BLaER1 treated with 17β-estradiol and CSF1 and Interleukin-3, amounts not matched to agents 10 nM and 100 nM (cell line): ENCODE measurements at regions not wholly inside any gene's neighbourhood (a gene's known extent, or its start where the extent isn't known, plus 50 kb on each side); places are given as distances from the start of the nearest gene placed in this dataset.

ENCODE experiments used
- H3K27ac ChIP-seq, 11 experiments: shearing (Covaris generic); formaldehyde crosslinking; 2 replicates each; pipeline ENCODE4 v1.8.1; 2022
- H3K27me3 ChIP-seq, 11 experiments: shearing (Covaris generic); formaldehyde crosslinking; 2 replicates each; pipeline ENCODE4 v1.8.1; 2022
- H3K36me3 ChIP-seq, 11 experiments: shearing (Covaris generic); formaldehyde crosslinking; 2 replicates each; pipeline ENCODE4 v1.8.1; 2022
- H3K4me1 ChIP-seq, 10 experiments: shearing (Covaris generic); formaldehyde crosslinking; 2 replicates each; pipeline ENCODE4 v1.8.1; 2022
- H3K4me2 ChIP-seq, 11 experiments: shearing (Covaris generic); formaldehyde crosslinking; 2 replicates each; pipeline ENCODE4 v1.8.1; 2022
- H3K4me3 ChIP-seq, 10 experiments: shearing (Covaris generic); formaldehyde crosslinking; 2 replicates each; pipeline ENCODE4 v1.8.1; 2022
- H3K9ac ChIP-seq, 11 experiments: shearing (Covaris generic); formaldehyde crosslinking; 2 replicates each; pipeline ENCODE4 v1.8.1; 2022
- H3K9me3 ChIP-seq, 11 experiments: shearing (Covaris generic); formaldehyde crosslinking; replicated peaks in 1 of 11; 2 replicates each; pipeline ENCODE4 v1.8.1; 2022
- H4K20me1 ChIP-seq, 11 experiments: shearing (Covaris generic); formaldehyde crosslinking; 2 replicates each; pipeline ENCODE4 v1.8.1; 2022
- Cebpa-rat ChIP-seq, 11 experiments: shearing (Covaris generic); IDR thresholded peaks; 2 replicates each; pipeline ENCODE4 v1.8.1; 2022

GRCh38 chr16:61596655-61597054 lies 439.6 kb downstream of the CDH8 start:
- H3K4me2 ChIP-seq, result peak overlapping the region in 6 of 11 experiments; percentile 8 to 53 (median 40); a peak in 9 of 22 replicates
- TF ChIP-seq Cebpa-rat (IDR thresholded peaks at IDR 0.05), result no peak
- no peaks in the 10 kb centered on the region for H3K36me3 ChIP-seq
- no peak overlapping the region for H3K27ac ChIP-seq
- no peak overlapping the region for H3K9ac ChIP-seq
- no peaks in the 10 kb centered on the region for H3K27me3 ChIP-seq
- H4K20me1 ChIP-seq, result no peaks in the 10 kb centered on the region
- H3K4me1 ChIP-seq, result peaks cover 0 to 23% (median 10%) of the 10 kb centered on the region in 10 experiments; a peak in 10 of 20 replicates
- H3K9me3 ChIP-seq, result peaks cover 11 to 32% (median 26%) of the 10 kb centered on the region in 11 experiments
- no peak overlapping the region for H3K4me3 ChIP-seq

- Histone ChIP-seq H3K4me3 (no peak overlapping the region), H3K4me1 (peaks cover 0 to 23% (median 10%) of the 10 kb centered on the region in 10 experiments; a peak in 10 of 20 replicates), H3K27me3 (no peaks in the 10 kb centered on the region), H3K9ac (no peak overlapping the region), H3K4me2 (peak overlapping the region in 6 of 11 experiments; percentile 8 to 53 (median 40); a peak in 8 of 22 replicates), H3K9me3 (peaks cover 11 to 32% (median 26%) of the 10 kb centered on the region in 11 experiments), H3K27ac (no peak overlapping the region), H4K20me1 (no peaks in the 10 kb centered on the region), H3K36me3 (no peaks in the 10 kb centered on the region)
- no peak for TF ChIP-seq Cebpa-rat (IDR thresholded peaks at IDR 0.05)
Observed at GRCh38 chr16:61595605-61596004, 440.6 kb downstream of the CDH8 start.

- no peaks in the 10 kb centered on the region for H3K36me3 ChIP-seq
- peaks cover 11 to 32% (median 26%) of the 10 kb centered on the region in 11 experiments for H3K9me3 ChIP-seq
- no peak for TF ChIP-seq Cebpa-rat (IDR thresholded peaks at IDR 0.05)
- no peak overlapping the region for H3K9ac ChIP-seq
- peaks cover 0 to 7% (median 0%) of the 10 kb centered on the region in 10 experiments; a peak in 5 of 20 replicates for H3K4me1 ChIP-seq
- H4K20me1 ChIP-seq, result no peaks in the 10 kb centered on the region
- no peak overlapping the region for H3K4me2 ChIP-seq
- H3K4me3 ChIP-seq, result no peak overlapping the region
- H3K27me3 ChIP-seq, result no peaks in the 10 kb centered on the region
- no peak overlapping the region for H3K27ac ChIP-seq
Observed at GRCh38 chr16:61590577-61590976, 445.7 kb downstream of the CDH8 start.

- Histone ChIP-seq H3K4me1 (no peaks in the 10 kb centered on the region; a peak in 1 of 20 replicates), H3K9ac (no peak overlapping the region), H3K4me2 (no peak overlapping the region), H3K36me3 (no peaks in the 10 kb centered on the region), H3K27ac (no peak overlapping the region), H4K20me1 (no peaks in the 10 kb centered on the region), H3K27me3 (no peaks in the 10 kb centered on the region), H3K9me3 (peaks cover 0 to 6% (median 3%) of the 10 kb centered on the region in 11 experiments; a peak in 9 of 22 replicates), H3K4me3 (no peak overlapping the region)
- TF ChIP-seq Cebpa-rat (IDR thresholded peaks at IDR 0.05), result no peak
Observed at GRCh38 chr16:61587526-61587925, 448.7 kb downstream of the CDH8 start.

GRCh38 chr16:61581417-61582046 lies 454.7 kb downstream of the CDH8 start:
- Histone ChIP-seq H3K4me1 (peaks cover 0 to 9% (median 0%) of the 10 kb centered on the region in 10 experiments; a peak in 6 of 20 replicates), H3K4me3 (no peak overlapping the region), H3K9ac (no peak overlapping the region), H3K27me3 (no peaks in the 10 kb centered on the region), H3K9me3 (peaks cover 6 to 17% (median 11%) of the 10 kb centered on the region in 11 experiments; a peak in 15 of 22 replicates), H3K27ac (peak overlapping the region in 1 of 11 experiments; percentile 19; a peak in 1 of 22 replicates), H3K4me2 (peak overlapping the region in 3 of 11 experiments; percentile 6 to 18 (median 12); a peak in 2 of 22 replicates), H4K20me1 (no peaks in the 10 kb centered on the region), H3K36me3 (no peaks in the 10 kb centered on the region)
- no peak for TF ChIP-seq Cebpa-rat (IDR thresholded peaks at IDR 0.05)

GRCh38 chr16:61580579-61580978 lies 455.7 kb downstream of the CDH8 start:
- no peak overlapping the region for H3K4me2 ChIP-seq
- no peaks in the 10 kb centered on the region for H4K20me1 ChIP-seq
- no peak overlapping the region for H3K27ac ChIP-seq
- no peak overlapping the region for H3K9ac ChIP-seq
- H3K27me3 ChIP-seq, result no peaks in the 10 kb centered on the region
- H3K4me1 ChIP-seq, result peaks cover 0 to 9% (median 0%) of the 10 kb centered on the region in 10 experiments; a peak in 6 of 20 replicates
- H3K9me3 ChIP-seq, result peaks cover 6 to 17% (median 11%) of the 10 kb centered on the region in 11 experiments; a peak in 15 of 22 replicates
- TF ChIP-seq Cebpa-rat (IDR thresholded peaks at IDR 0.05), result no peak
- no peak overlapping the region for H3K4me3 ChIP-seq
- H3K36me3 ChIP-seq, result no peaks in the 10 kb centered on the region

GRCh38 chr16:61579195-61579594 lies 457.0 kb downstream of the CDH8 start:
- no peak for TF ChIP-seq Cebpa-rat (IDR thresholded peaks at IDR 0.05)
- Histone ChIP-seq H3K4me1 (peaks cover 0 to 9% (median 0%) of the 10 kb centered on the region in 10 experiments; a peak in 5 of 20 replicates), H3K9me3 (peaks cover 6 to 17% (median 11%) of the 10 kb centered on the region in 11 experiments; a peak in 15 of 22 replicates), H3K4me2 (no peak overlapping the region), H4K20me1 (no peaks in the 10 kb centered on the region), H3K9ac (no peak overlapping the region), H3K36me3 (no peaks in the 10 kb centered on the region), H3K4me3 (no peak overlapping the region), H3K27ac (no peak overlapping the region), H3K27me3 (no peaks in the 10 kb centered on the region)

GRCh38 chr16:61576476-61576875 lies 459.8 kb downstream of the CDH8 start:
- no peak for TF ChIP-seq Cebpa-rat (IDR thresholded peaks at IDR 0.05)
- Histone ChIP-seq H3K4me3 (no peak overlapping the region), H3K27ac (no peak overlapping the region)

GRCh38 chr16:61575617-61576016 lies 460.6 kb downstream of the CDH8 start:
- H3K27me3 ChIP-seq, result no peaks in the 10 kb centered on the region
- TF ChIP-seq Cebpa-rat (IDR thresholded peaks at IDR 0.05), result no peak
- no peak overlapping the region for H3K4me3 ChIP-seq
- H3K27ac ChIP-seq, result no peak overlapping the region
- no peak overlapping the region for H3K4me2 ChIP-seq
- H4K20me1 ChIP-seq, result no peaks in the 10 kb centered on the region
- H3K4me1 ChIP-seq, result no peaks in the 10 kb centered on the region
- no peaks in the 10 kb centered on the region for H3K36me3 ChIP-seq
- H3K9me3 ChIP-seq, result peaks cover 0 to 2% (median 0%) of the 10 kb centered on the region in 11 experiments; a peak in 2 of 22 replicates
- H3K9ac ChIP-seq, result no peak overlapping the region

More at GRCh38 chr16:61576476-61576875, 459.8 kb downstream of the CDH8 start:
- H3K4me1 ChIP-seq, result peaks cover 0 to 6% (median 0%) of the 10 kb centered on the region in 10 experiments; a peak in 5 of 20 replicates
- no peaks in the 10 kb centered on the region for H4K20me1 ChIP-seq
- H3K9ac ChIP-seq, result no peak overlapping the region
- no peaks in the 10 kb centered on the region for H3K36me3 ChIP-seq
- no peaks in the 10 kb centered on the region for H3K27me3 ChIP-seq
- no peak overlapping the region for H3K4me2 ChIP-seq
- H3K9me3 ChIP-seq, result peaks cover 3 to 11% (median 7%) of the 10 kb centered on the region in 11 experiments; a peak in 15 of 22 replicates
